ENCODE measurements at regions not wholly inside any gene's neighbourhood (a gene's known extent, or its start where the extent isn't known, plus 50 kb on each side); places are given as distances from the start of the nearest gene placed in this dataset.
"Not testable (repeated sequence)": the region's sequence is repeated elsewhere in the genome, so short reads cannot be mapped to it uniquely, and the experiment has no call there.

GRCh38 chr21:35563885-35564451 is 496.4 kb downstream of the SETD4 start:
- peak; percentile 53 for DNase-seq

- no peak for DNase-seq
Observed at GRCh38 chr21:35562876-35563275, 497.4 kb downstream of the SETD4 start.

GRCh38 chr21:35561116-35561515 is 499.2 kb downstream of the SETD4 start:
- DNase-seq = no peak

GRCh38 chr21:35559829-35560225 is 500.5 kb downstream of the SETD4 start:
- no peak for DNase-seq

GRCh38 chr21:35559128-35559828 is 501.0 kb downstream of the SETD4 start:
- no peak for DNase-seq

GRCh38 chr21:35556536-35556935 is 503.8 kb downstream of the SETD4 start:
- no peak for DNase-seq

- DNase-seq = not testable (repeated sequence)
Observed at GRCh38 chr21:35552483-35552882, 503.4 kb upstream of the RUNX1 start.

- DNase-seq = no peak
Observed at GRCh38 chr21:35548904-35549615, 500.0 kb upstream of the RUNX1 start.

GRCh38 chr21:35547946-35548774 is 499.1 kb upstream of the RUNX1 start:
- DNase-seq = no peak

- no peak for DNase-seq
Observed at GRCh38 chr21:35543746-35544145, 494.6 kb upstream of the RUNX1 start.

GRCh38 chr21:35540950-35541638 is 492.0 kb upstream of the RUNX1 start:
- DNase-seq = no peak

- no peak for DNase-seq
Observed at GRCh38 chr21:35538386-35538785, 489.3 kb upstream of the RUNX1 start.

GRCh38 chr21:35537604-35538003 is 488.5 kb upstream of the RUNX1 start:
- DNase-seq = no peak

- no peak for DNase-seq
Observed at GRCh38 chr21:35533893-35534292, 484.8 kb upstream of the RUNX1 start.

GRCh38 chr21:35530766-35531165 is 481.7 kb upstream of the RUNX1 start:
- DNase-seq = no peak

- no peak for DNase-seq
Observed at GRCh38 chr21:35529171-35529863, 480.2 kb upstream of the RUNX1 start.

GRCh38 chr21:35528116-35529042 is 479.3 kb upstream of the RUNX1 start:
- DNase-seq = no peak

GRCh38 chr21:35527358-35527757 is 478.3 kb upstream of the RUNX1 start:
- DNase-seq = no peak

GRCh38 chr21:35525443-35525842 is 476.3 kb upstream of the RUNX1 start:
- DNase-seq = no peak

GRCh38 chr21:35521852-35522505 is 472.9 kb upstream of the RUNX1 start:
- no peak for DNase-seq
